H1 (cell line): ENCODE measurements at regions not wholly inside any gene's neighbourhood (a gene's known extent, or its start where the extent isn't known, plus 50 kb on each side); places are given as distances from the start of the nearest gene placed in this dataset.

Source experiments
- ASH2L ChIP-seq: fragments of 200-600, 300-600 bp; sonication (generic); IDR thresholded peaks from one replicate; pipeline ENCODE4 v1.7.1; 2017; ENCODE audit warnings: low read length
- CBX5 ChIP-seq: fragments of 300-800, 300-1000 bp; sonication (generic); IDR thresholded peaks from 2 replicates; pipeline ENCODE4 v1.7.1; 2016; ENCODE audit warnings: antibody characterized with exemption, low read length, low read depth
- CHD2 ChIP-seq: IDR thresholded peaks from 2 replicates; pipeline ENCODE4 v1.6.1; 2012; ENCODE audit warnings: low read length, improper control_type of control experiment
- CTBP2 ChIP-seq: IDR thresholded peaks from 2 replicates; pipeline ENCODE4 v1.7.0; 2011; ENCODE audit warnings: borderline replicate concordance, mild to moderate bottlenecking, moderate library complexity, mixed read lengths, low read length; ENCODE audit not compliant: insufficient read depth, insufficient read length
- POLR2AphosphoS5 ChIP-seq: IDR thresholded peaks from 2 replicates; pipeline ENCODE4 v1.6.1; 2011; ENCODE audit warnings: low read depth, low read length
- SIRT6 ChIP-seq: IDR thresholded peaks from one replicate; pipeline ENCODE4 v1.7.1; 2012; ENCODE audit warnings: low read length, inconsistent platforms
- SP1 ChIP-seq: IDR thresholded peaks from 2 replicates; pipeline ENCODE4 v1.6.1; 2011; ENCODE audit warnings: low read depth, low read length
- SRF ChIP-seq: IDR thresholded peaks from 2 replicates; pipeline ENCODE4 v1.6.1; 2011; ENCODE audit warnings: mild to moderate bottlenecking, low read depth, low read length, moderate library complexity
- TF ChIP-seq, protein P1 (sequence below): IDR thresholded peaks from 2 replicates; pipeline ENCODE4 v1.6.1; 2012; ENCODE audit warnings: inconsistent platforms
- TF ChIP-seq, protein P2 (sequence below): IDR thresholded peaks from 2 replicates; pipeline ENCODE4 v1.6.1; 2012; ENCODE audit warnings: inconsistent platforms
- TF ChIP-seq, protein P3 (sequence below): IDR thresholded peaks from 2 replicates; pipeline ENCODE4 v1.6.1; 2011; ENCODE audit warnings: low read length, improper control_type of control experiment

DNA sequence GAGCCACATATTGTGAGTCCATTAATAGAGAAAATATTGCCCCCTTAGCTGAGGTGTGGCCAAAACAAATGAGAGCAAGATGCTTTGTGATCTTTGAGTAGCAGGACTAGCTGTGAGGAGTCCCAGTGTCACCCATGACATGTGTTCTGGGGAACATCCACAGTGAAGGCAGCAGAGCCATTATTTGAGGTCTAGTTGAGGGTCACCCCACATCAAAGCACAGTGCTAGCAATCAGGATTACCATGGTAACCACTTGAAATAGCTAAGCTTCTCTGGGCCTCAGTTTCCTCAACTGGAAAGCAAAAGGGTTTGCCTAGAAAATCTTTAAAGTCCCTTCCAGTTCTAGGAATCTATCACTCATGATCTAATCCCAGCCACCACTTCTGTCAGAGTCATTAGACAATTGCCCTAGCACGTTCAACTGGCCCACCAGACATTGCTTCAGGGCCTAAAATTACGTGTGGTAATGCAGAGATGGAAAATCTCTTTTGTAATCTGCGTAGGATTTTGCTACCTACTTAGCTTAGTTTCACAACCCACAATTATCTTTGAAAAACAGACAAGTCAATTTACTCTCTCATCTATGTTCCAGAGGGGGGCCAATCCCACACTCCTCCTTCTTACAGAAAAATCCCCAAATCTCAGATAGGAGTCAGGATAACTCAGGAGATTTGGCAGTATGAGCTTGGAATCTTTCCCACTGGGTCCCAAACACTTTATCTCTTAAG is 251.2 kb upstream of the EGLN3 start (continued):
- TF ChIP-seq POLR2AphosphoS5 (no peak), SRF (no peak), CTBP2 (no peak), SIRT6 (no peak), SP1 (no peak), CHD2 (no peak), ASH2L (no peak), CBX5 (no peak)
- TF ChIP-seq, protein P1, sequence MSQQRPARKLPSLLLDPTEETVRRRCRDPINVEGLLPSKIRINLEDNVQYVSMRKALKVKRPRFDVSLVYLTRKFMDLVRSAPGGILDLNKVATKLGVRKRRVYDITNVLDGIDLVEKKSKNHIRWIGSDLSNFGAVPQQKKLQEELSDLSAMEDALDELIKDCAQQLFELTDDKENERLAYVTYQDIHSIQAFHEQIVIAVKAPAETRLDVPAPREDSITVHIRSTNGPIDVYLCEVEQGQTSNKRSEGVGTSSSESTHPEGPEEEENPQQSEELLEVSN, result no peak
- TF ChIP-seq, protein P2, sequence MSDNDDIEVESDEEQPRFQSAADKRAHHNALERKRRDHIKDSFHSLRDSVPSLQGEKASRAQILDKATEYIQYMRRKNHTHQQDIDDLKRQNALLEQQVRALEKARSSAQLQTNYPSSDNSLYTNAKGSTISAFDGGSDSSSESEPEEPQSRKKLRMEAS, result no peak
- TF ChIP-seq, protein P3, sequence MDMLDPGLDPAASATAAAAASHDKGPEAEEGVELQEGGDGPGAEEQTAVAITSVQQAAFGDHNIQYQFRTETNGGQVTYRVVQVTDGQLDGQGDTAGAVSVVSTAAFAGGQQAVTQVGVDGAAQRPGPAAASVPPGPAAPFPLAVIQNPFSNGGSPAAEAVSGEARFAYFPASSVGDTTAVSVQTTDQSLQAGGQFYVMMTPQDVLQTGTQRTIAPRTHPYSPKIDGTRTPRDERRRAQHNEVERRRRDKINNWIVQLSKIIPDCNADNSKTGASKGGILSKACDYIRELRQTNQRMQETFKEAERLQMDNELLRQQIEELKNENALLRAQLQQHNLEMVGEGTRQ, result no peak
